Liver (tissue), 3 donors: ENCODE measurements at regions not wholly inside any gene's neighbourhood (a gene's known extent, or its start where the extent isn't known, plus 50 kb on each side); places are given as distances from the start of the nearest gene placed in this dataset.

Experiments used
- EGR1 ChIP-seq, 2 donors: IDR thresholded peaks; 2 replicates each; pipeline ENCODE4 v1.6.1; 2016 to 2018; ENCODE audit warnings: antibody characterized with exemption in 2 of 2, low read depth in 2 of 2
- FOXA1 ChIP-seq: IDR thresholded peaks from 2 replicates; pipeline ENCODE4 v1.6.1; 2016; ENCODE audit warnings: antibody characterized with exemption
- GABPA ChIP-seq, 2 donors: IDR thresholded peaks in 1 of 2; conservative IDR thresholded peaks in 1 of 2; 2 replicates each; pipeline ENCODE4 v1.6.1; 2016; ENCODE audit warnings: antibody characterized with exemption in 2 of 2, mild to moderate bottlenecking in 1 of 2, moderate library complexity in 1 of 2
- RAD21 ChIP-seq, 2 donors: IDR thresholded peaks; 2 replicates each; pipeline ENCODE4 v1.6.1; 2016; ENCODE audit warnings: antibody characterized with exemption in 2 of 2, mild to moderate bottlenecking in 2 of 2
- RXRA ChIP-seq, 2 donors: IDR thresholded peaks; 2 replicates each; pipeline ENCODE4 v1.6.1; 2017 to 2018; ENCODE audit warnings: antibody characterized with exemption in 2 of 2, mild to moderate bottlenecking in 1 of 2
- YY1 ChIP-seq: IDR thresholded peaks from 2 replicates; pipeline ENCODE4 v1.6.1; 2016; ENCODE audit warnings: antibody characterized with exemption, mild to moderate bottlenecking
- TF ChIP-seq, protein P1 (sequence below): fragments of 150-350 bp; IDR thresholded peaks from 2 replicates; pipeline ENCODE4 v1.5.1; 2017; ENCODE audit warnings: improper control_type of control experiment, low read depth, low read length; ENCODE audit not compliant: missing input control
- TF ChIP-seq, protein P2 (sequence below): IDR thresholded peaks from 2 replicates; pipeline ENCODE4 v1.6.1; 2016; ENCODE audit warnings: antibody characterized with exemption
- TF ChIP-seq, protein P3 (sequence below): IDR thresholded peaks from 2 replicates; pipeline ENCODE4 v1.6.1; 2016; ENCODE audit warnings: antibody characterized with exemption
- donor health status: healthy.
- donor health status: healthy.

DNA sequence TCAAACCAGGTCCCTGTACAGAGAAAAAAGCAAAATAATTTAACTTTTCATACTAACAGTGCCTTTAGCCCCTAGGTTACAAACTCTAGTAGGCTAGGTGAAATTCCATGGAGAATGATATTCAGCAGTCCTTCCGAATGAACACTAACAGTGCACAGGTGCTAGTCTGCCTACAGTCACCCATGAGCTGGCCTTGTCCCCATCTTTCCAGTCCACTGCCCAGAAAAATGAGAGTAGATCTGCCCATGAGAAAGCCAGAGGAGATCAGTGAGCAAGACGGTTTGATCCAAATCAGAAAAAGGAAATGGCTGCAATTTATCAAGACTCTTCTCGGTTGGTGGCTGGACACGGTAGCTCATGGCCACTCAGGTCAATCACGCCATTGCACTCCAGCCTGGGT lies 524.9 kb downstream of the FGF9 start:
- TF ChIP-seq, protein P1, sequence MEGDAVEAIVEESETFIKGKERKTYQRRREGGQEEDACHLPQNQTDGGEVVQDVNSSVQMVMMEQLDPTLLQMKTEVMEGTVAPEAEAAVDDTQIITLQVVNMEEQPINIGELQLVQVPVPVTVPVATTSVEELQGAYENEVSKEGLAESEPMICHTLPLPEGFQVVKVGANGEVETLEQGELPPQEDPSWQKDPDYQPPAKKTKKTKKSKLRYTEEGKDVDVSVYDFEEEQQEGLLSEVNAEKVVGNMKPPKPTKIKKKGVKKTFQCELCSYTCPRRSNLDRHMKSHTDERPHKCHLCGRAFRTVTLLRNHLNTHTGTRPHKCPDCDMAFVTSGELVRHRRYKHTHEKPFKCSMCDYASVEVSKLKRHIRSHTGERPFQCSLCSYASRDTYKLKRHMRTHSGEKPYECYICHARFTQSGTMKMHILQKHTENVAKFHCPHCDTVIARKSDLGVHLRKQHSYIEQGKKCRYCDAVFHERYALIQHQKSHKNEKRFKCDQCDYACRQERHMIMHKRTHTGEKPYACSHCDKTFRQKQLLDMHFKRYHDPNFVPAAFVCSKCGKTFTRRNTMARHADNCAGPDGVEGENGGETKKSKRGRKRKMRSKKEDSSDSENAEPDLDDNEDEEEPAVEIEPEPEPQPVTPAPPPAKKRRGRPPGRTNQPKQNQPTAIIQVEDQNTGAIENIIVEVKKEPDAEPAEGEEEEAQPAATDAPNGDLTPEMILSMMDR = no peak
- TF ChIP-seq GABPA (IDR thresholded peaks at IDR 0.05 in 1 of 2, conservative IDR thresholded peaks at IDR 0.05 in 1 of 2) (no peak), RAD21 (IDR thresholded peaks at IDR 0.05) (no peak), FOXA1 (no peak), EGR1 (IDR thresholded peaks at IDR 0.05; ENCODE audit: low read depth in 2 of 2) (no peak), YY1 (no peak), RXRA (IDR thresholded peaks at IDR 0.05) (no peak)
- TF ChIP-seq, protein P2, sequence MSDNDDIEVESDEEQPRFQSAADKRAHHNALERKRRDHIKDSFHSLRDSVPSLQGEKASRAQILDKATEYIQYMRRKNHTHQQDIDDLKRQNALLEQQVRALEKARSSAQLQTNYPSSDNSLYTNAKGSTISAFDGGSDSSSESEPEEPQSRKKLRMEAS = no peak
- TF ChIP-seq, protein P3, sequence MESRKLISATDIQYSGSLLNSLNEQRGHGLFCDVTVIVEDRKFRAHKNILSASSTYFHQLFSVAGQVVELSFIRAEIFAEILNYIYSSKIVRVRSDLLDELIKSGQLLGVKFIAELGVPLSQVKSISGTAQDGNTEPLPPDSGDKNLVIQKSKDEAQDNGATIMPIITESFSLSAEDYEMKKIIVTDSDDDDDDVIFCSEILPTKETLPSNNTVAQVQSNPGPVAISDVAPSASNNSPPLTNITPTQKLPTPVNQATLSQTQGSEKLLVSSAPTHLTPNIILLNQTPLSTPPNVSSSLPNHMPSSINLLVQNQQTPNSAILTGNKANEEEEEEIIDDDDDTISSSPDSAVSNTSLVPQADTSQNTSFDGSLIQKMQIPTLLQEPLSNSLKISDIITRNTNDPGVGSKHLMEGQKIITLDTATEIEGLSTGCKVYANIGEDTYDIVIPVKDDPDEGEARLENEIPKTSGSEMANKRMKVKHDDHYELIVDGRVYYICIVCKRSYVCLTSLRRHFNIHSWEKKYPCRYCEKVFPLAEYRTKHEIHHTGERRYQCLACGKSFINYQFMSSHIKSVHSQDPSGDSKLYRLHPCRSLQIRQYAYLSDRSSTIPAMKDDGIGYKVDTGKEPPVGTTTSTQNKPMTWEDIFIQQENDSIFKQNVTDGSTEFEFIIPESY = no peak
